K562 (cell line): ENCODE measurements at regions not wholly inside any gene's neighbourhood (a gene's known extent, or its start where the extent isn't known, plus 50 kb on each side); places are given as distances from the start of the nearest gene placed in this dataset.

Experiments
- ARID1B ChIP-seq: fragments of 450-650 bp; IDR thresholded peaks from 2 replicates; pipeline ENCODE4 v1.6.1; 2016; ENCODE audit warnings: antibody characterized with exemption, mild to moderate bottlenecking, inconsistent platforms
- CHD7 ChIP-seq: fragments of 200-600 bp; sonication (generic); IDR thresholded peaks from one replicate; pipeline ENCODE4 v1.6.1; 2012; ENCODE audit warnings: mild to moderate bottlenecking, low read depth, low read length, inconsistent platforms
- GATAD2A ChIP-seq: fragments of 450-650 bp; IDR thresholded peaks from 2 replicates; pipeline ENCODE4 v1.6.1; 2017
- GTF2F1 ChIP-seq: IDR thresholded peaks from 2 replicates; pipeline ENCODE4 v1.6.1; 2011; ENCODE audit warnings: low read depth, low read length, improper control_type of control experiment
- HIVEP1 ChIP-seq: fragments of 250-450 bp; sonication (Bioruptor Pico); IDR thresholded peaks from 2 replicates; pipeline ENCODE4 v1.4.0; 2020; ENCODE audit warnings: mild to moderate bottlenecking
- KLF16 ChIP-seq: IDR thresholded peaks from 2 replicates; pipeline ENCODE4 v1.6.1; 2016; ENCODE audit warnings: antibody characterized with exemption
- MAFF ChIP-seq: IDR thresholded peaks from 2 replicates; pipeline ENCODE4 v1.6.1; 2012; ENCODE audit warnings: low read length, improper control_type of control experiment
- MAFK ChIP-seq: IDR thresholded peaks from 2 replicates; pipeline ENCODE4 v1.6.1; 2011; ENCODE audit warnings: low read length, improper control_type of control experiment
- MIER1 ChIP-seq: fragments of 450-650 bp; IDR thresholded peaks from 2 replicates; pipeline ENCODE4 v1.6.1; 2016; ENCODE audit warnings: antibody characterized with exemption, mild to moderate bottlenecking, low read depth
- MTF1 ChIP-seq: fragments of 250-450 bp; sonication (Bioruptor Pico); IDR thresholded peaks from 2 replicates; pipeline ENCODE4 v1.9.0; 2021; ENCODE audit warnings: moderate library complexity, mild to moderate bottlenecking, inconsistent platforms, borderline replicate concordance
- TAF7 ChIP-seq: fragments of 450-650 bp; IDR thresholded peaks from 2 replicates; pipeline ENCODE4 v1.6.1; 2016; ENCODE audit warnings: missing genetic modification characterization, missing compliant biosample characterization
- XRCC5 ChIP-seq: fragments of 200-400 bp; formaldehyde crosslinking; IDR thresholded peaks from 2 replicates; pipeline ENCODE4 v1.6.1; 2017; ENCODE audit warnings: low read depth, mild to moderate bottlenecking, low read length
- ZNF589 ChIP-seq: fragments of 200-800 bp; sonication (Bioruptor generic); IDR thresholded peaks from 2 replicates; pipeline ENCODE4 v1.6.1; 2016; ENCODE audit warnings: low read depth, missing genetic modification characterization, missing compliant biosample characterization
- TF ChIP-seq, protein P1 (sequence below): sonication (generic); formaldehyde crosslinking; IDR thresholded peaks from 2 replicates; pipeline ENCODE4 v1.4.0; 2020; ENCODE audit warnings: mild to moderate bottlenecking, missing genetic modification reagents

- no peak for TF ChIP-seq MTF1 (CRISPR knock-in tag)
- no peak for TF ChIP-seq GATAD2A
- TF ChIP-seq MAFK: peak; percentile 87
- no peak for TF ChIP-seq HIVEP1 (CRISPR knock-in tag)
- no peak for TF ChIP-seq ARID1B
- TF ChIP-seq ZNF589 (CRISPR knock-in tag): no peak
- TF ChIP-seq, protein P1, sequence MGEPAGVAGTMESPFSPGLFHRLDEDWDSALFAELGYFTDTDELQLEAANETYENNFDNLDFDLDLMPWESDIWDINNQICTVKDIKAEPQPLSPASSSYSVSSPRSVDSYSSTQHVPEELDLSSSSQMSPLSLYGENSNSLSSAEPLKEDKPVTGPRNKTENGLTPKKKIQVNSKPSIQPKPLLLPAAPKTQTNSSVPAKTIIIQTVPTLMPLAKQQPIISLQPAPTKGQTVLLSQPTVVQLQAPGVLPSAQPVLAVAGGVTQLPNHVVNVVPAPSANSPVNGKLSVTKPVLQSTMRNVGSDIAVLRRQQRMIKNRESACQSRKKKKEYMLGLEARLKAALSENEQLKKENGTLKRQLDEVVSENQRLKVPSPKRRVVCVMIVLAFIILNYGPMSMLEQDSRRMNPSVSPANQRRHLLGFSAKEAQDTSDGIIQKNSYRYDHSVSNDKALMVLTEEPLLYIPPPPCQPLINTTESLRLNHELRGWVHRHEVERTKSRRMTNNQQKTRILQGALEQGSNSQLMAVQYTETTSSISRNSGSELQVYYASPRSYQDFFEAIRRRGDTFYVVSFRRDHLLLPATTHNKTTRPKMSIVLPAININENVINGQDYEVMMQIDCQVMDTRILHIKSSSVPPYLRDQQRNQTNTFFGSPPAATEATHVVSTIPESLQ (CRISPR knock-in tag): no peak
- TF ChIP-seq XRCC5: no peak
- no peak for TF ChIP-seq TAF7
- no peak for TF ChIP-seq CHD7
- TF ChIP-seq MIER1: no peak
- TF ChIP-seq MAFF: peak; percentile 92
- no peak for TF ChIP-seq KLF16
- no peak for TF ChIP-seq GTF2F1
- TF ChIP-seq, all 486 proteins: peak for 6
Measured at GRCh38 chr5:135188233-135188914, 154.3 kb upstream of the PITX1 start (continued).
